ENCODE measurements at regions not wholly inside any gene's neighbourhood (a gene's known extent, or its start where the extent isn't known, plus 50 kb on each side); places are given as distances from the start of the nearest gene placed in this dataset.

DNA sequence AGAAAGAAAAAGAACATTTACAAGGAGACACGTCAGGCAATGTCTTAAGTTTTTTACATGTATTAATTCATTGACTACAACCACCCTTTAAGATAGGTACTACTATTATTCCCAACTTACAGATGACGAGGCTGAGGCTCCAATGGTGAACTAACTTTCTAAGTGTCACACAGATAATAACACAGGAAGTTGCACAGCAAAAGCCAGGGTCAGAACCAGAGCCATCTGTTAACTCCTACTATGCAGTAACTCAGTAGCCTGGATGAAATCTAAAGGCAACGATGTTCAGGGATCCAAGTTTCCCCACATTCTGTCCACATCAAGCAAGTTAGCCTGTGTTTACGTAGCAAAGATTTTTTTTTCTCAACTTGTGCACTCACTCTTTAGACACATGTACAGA lies 371.7 kb downstream of the PTPRC start:
- no peak for TF ChIP-seq POLR2A (IDR thresholded peaks at IDR 0.05)
- TF ChIP-seq, protein P1, sequence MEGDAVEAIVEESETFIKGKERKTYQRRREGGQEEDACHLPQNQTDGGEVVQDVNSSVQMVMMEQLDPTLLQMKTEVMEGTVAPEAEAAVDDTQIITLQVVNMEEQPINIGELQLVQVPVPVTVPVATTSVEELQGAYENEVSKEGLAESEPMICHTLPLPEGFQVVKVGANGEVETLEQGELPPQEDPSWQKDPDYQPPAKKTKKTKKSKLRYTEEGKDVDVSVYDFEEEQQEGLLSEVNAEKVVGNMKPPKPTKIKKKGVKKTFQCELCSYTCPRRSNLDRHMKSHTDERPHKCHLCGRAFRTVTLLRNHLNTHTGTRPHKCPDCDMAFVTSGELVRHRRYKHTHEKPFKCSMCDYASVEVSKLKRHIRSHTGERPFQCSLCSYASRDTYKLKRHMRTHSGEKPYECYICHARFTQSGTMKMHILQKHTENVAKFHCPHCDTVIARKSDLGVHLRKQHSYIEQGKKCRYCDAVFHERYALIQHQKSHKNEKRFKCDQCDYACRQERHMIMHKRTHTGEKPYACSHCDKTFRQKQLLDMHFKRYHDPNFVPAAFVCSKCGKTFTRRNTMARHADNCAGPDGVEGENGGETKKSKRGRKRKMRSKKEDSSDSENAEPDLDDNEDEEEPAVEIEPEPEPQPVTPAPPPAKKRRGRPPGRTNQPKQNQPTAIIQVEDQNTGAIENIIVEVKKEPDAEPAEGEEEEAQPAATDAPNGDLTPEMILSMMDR (IDR thresholded peaks at IDR 0.05): no peak

All from Peyer's patch (tissue), 4 donors.